ENCODE measurements at regions not wholly inside any gene's neighbourhood (a gene's known extent, or its start where the extent isn't known, plus 50 kb on each side); places are given as distances from the start of the nearest gene placed in this dataset.

DNA sequence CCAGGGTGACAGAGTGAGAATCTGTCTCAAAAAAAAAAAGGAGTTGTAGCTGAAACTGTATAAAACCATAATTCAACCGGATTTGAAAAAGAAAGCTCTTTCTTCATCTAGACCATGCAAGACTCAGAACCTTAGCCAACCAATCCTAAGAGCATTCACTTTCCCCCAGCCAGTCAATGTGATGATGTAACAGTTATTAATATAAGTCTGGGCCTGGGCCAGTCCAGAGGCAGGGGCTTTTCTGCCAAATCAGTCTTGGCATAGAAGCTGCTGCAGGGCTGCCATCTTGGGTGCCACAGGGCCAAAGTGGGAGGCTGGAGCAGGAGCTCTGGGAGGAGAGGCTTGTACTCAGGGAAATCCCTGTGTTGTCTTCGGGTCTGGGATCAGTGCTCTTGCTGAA lies 288.4 kb downstream of the CLIC5 start:
- TF ChIP-seq TAF1 (IDR thresholded peaks at IDR 0.05; ENCODE audit: low read depth, low read length) (no peak), POLR2A (IDR thresholded peaks at IDR 0.05; ENCODE audit: low read depth, low read length) (no peak), POLR2AphosphoS5 (IDR thresholded peaks at IDR 0.05; ENCODE audit: low read depth, low read length) (no peak)

Data from GM12891 (cell line).